Hepatocyte (in vitro differentiated cells): ENCODE measurements at regions not wholly inside any gene's neighbourhood (a gene's known extent, or its start where the extent isn't known, plus 50 kb on each side); places are given as distances from the start of the nearest gene placed in this dataset.

Experiments
- DNase-seq: peaks from one replicate; pipeline ENCODE4 v3.0.0-alpha.2; 2016; ENCODE audit warnings: low spot score
- H2AFZ ChIP-seq: fragments of 200-600 bp; sonication (generic); 2 replicates; pipeline ENCODE4 v1.6.0; 2016; ENCODE audit warnings: antibody characterized with exemption, mild to moderate bottlenecking
- H3K27ac ChIP-seq: fragments of 200-600 bp; sonication (generic); 2 replicates; pipeline ENCODE4 v1.5.1; 2016; ENCODE audit warnings: mild to moderate bottlenecking
- H3K27me3 ChIP-seq: fragments of 200-600 bp; sonication (generic); 2 replicates; pipeline ENCODE4 v1.6.1; 2016
- H3K36me3 ChIP-seq: fragments of 200-600 bp; sonication (generic); replicated peaks from 2 replicates; pipeline ENCODE4 v1.5.1; 2016; ENCODE audit warnings: low read depth; ENCODE audit not compliant: insufficient read depth
- H3K4me1 ChIP-seq: fragments of 200-600 bp; sonication (generic); 2 replicates; pipeline ENCODE4 v1.5.1; 2016; ENCODE audit warnings: mild to moderate bottlenecking, moderate library complexity; ENCODE audit not compliant: insufficient read depth
- H3K4me2 ChIP-seq: fragments of 200-600 bp; sonication (generic); 2 replicates; pipeline ENCODE4 v1.6.0; 2016
- H3K4me3 ChIP-seq: fragments of 200-600 bp; sonication (generic); 2 replicates; pipeline ENCODE4 v1.5.1; 2016; ENCODE audit warnings: mild to moderate bottlenecking
- H3K79me2 ChIP-seq: fragments of 200-600 bp; sonication (generic); 2 replicates; pipeline ENCODE4 v1.6.0; 2017; ENCODE audit warnings: mild to moderate bottlenecking
- H3K9me2 ChIP-seq: fragments of 200-600 bp; sonication (generic); replicated peaks from 2 replicates; pipeline ENCODE4 v1.6.0; 2017; ENCODE audit warnings: mild to moderate bottlenecking; ENCODE audit not compliant: insufficient read depth
- H3K9me3 ChIP-seq: fragments of 200-600 bp; sonication (generic); 2 replicates; pipeline ENCODE4 v1.5.1; 2016; ENCODE audit warnings: low read depth, mild to moderate bottlenecking
- H4K20me1 ChIP-seq: fragments of 200-600 bp; sonication (generic); 2 replicates; pipeline ENCODE4 v1.6.0; 2016; ENCODE audit warnings: mild to moderate bottlenecking; ENCODE audit not compliant: insufficient read depth, poor library complexity, severe bottlenecking
- CTCF ChIP-seq: fragments of 200-600 bp; sonication (generic); IDR thresholded peaks from 2 replicates; pipeline ENCODE4 v1.5.1; 2016; ENCODE audit warnings: antibody characterized with exemption, mild to moderate bottlenecking; ENCODE audit not compliant: poor library complexity
- EZH2 ChIP-seq: fragments of 200-600 bp; sonication (generic); IDR thresholded peaks from 2 replicates; pipeline ENCODE4 v1.6.1; 2016; ENCODE audit warnings: antibody characterized with exemption, mild to moderate bottlenecking, borderline replicate concordance
- EZH2phosphoT487 ChIP-seq: fragments of 200-600 bp; sonication (generic); IDR thresholded peaks from one replicate; pipeline ENCODE4 v1.6.1; 2018; ENCODE audit warnings: antibody characterized with exemption, mild to moderate bottlenecking, low read depth, moderate library complexity; ENCODE audit not compliant: unreplicated experiment, severe bottlenecking
- WGBS: methylation state at CpG from one replicate; pipeline ENCODE4 v1.1.6; 2016; ENCODE audit warnings: low lambda C conversion rate; ENCODE audit errors: missing lambda C conversion rate; 5-methylcytosine and 5-hydroxymethylcytosine counted together

GRCh38 chr4:181083757-181084361 lies 1159.3 kb upstream of the TENM3 start:
- no peak overlapping the region for H2AFZ ChIP-seq
- H3K4me1 ChIP-seq, result no peaks in the 10 kb centered on the region
- no peak overlapping the region for H3K4me2 ChIP-seq
- DNase-seq, result no peak
- 61% methylated on average over 6 of the region's 6 CpGs for WGBS
- H3K9me3 ChIP-seq, result no peaks in the 10 kb centered on the region
- H3K27me3 ChIP-seq, result no peaks in the 10 kb centered on the region
- no peaks in the 10 kb centered on the region for H4K20me1 ChIP-seq
- H3K9me2 ChIP-seq, result no peaks in the 10 kb centered on the region
- H3K36me3 ChIP-seq, result no peaks in the 10 kb centered on the region
- H3K27ac ChIP-seq, result no peak overlapping the region
- TF ChIP-seq EZH2 (no peak), CTCF (no peak), EZH2phosphoT487 (no peak)
- H3K4me3 ChIP-seq, result no peak overlapping the region
- H3K79me2 ChIP-seq, result no peaks in the 10 kb centered on the region

GRCh38 chr4:181085557-181085956 lies 1157.6 kb upstream of the TENM3 start:
- Histone ChIP-seq H4K20me1 (no peaks in the 10 kb centered on the region), H3K4me2 (no peak overlapping the region)

DNA sequence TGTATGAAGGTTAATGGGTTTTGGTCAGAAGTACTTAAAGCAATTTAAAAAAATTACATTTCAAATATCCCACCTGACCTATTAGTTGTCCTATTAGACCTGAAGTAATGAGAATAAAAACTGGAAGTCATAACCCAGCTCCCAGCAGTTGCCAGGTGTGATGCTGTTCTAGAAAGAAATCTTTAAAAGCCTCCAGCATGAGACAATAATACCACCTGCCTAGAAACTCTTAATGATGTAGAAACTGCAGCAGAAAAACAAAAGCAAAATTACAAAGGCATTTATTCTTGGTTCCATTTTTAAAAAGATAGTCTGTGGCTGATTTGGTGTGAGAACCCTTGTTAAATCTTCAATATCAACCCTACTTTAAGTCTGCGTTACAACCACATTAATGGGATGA lies 1137.7 kb upstream of the TENM3 start:
- no peaks in the 10 kb centered on the region for H3K9me2 ChIP-seq
- DNase-seq, result no peak
- no peak overlapping the region for H3K4me2 ChIP-seq
- H2AFZ ChIP-seq, result no peak overlapping the region
- no peak for TF ChIP-seq EZH2
- no peak for TF ChIP-seq CTCF
- TF ChIP-seq EZH2phosphoT487, result no peak
- H3K9me3 ChIP-seq, result no peaks in the 10 kb centered on the region
- no peaks in the 10 kb centered on the region for H3K27me3 ChIP-seq
- no peaks in the 10 kb centered on the region for H3K4me1 ChIP-seq
- no peak overlapping the region for H3K27ac ChIP-seq
- 100% methylated on average over 1 of the region's 1 CpG for WGBS
- H4K20me1 ChIP-seq, result no peaks in the 10 kb centered on the region
- H3K4me3 ChIP-seq, result no peak overlapping the region
- H3K36me3 ChIP-seq, result no peaks in the 10 kb centered on the region
- H3K79me2 ChIP-seq, result no peaks in the 10 kb centered on the region

More at GRCh38 chr4:181085557-181085956, 1157.6 kb upstream of the TENM3 start:
- no peaks in the 10 kb centered on the region for H3K9me2 ChIP-seq
- no peak overlapping the region for H2AFZ ChIP-seq
- 54% methylated on average over 3 of the region's 3 CpGs for WGBS
- H3K4me3 ChIP-seq, result no peak overlapping the region
- H3K27ac ChIP-seq, result no peak overlapping the region
- H3K79me2 ChIP-seq, result no peaks in the 10 kb centered on the region
- no peaks in the 10 kb centered on the region for H3K36me3 ChIP-seq
- TF ChIP-seq EZH2 (no peak), CTCF (no peak), EZH2phosphoT487 (no peak)
- H3K9me3 ChIP-seq, result no peaks in the 10 kb centered on the region
- DNase-seq, result no peak
- no peaks in the 10 kb centered on the region for H3K4me1 ChIP-seq
- no peaks in the 10 kb centered on the region for H3K27me3 ChIP-seq

GRCh38 chr4:181106398-181106797 lies 1136.8 kb upstream of the TENM3 start:
- Histone ChIP-seq H3K27me3 (no peaks in the 10 kb centered on the region), H3K36me3 (no peaks in the 10 kb centered on the region), H3K79me2 (no peaks in the 10 kb centered on the region), H3K4me3 (no peak overlapping the region), H3K4me2 (no peak overlapping the region), H3K4me1 (no peaks in the 10 kb centered on the region), H2AFZ (no peak overlapping the region), H3K9me2 (no peaks in the 10 kb centered on the region), H3K9me3 (no peaks in the 10 kb centered on the region), H3K27ac (no peak overlapping the region), H4K20me1 (no peaks in the 10 kb centered on the region)
- TF ChIP-seq CTCF (no peak), EZH2phosphoT487 (no peak), EZH2 (no peak)
- DNase-seq, result no peak
- WGBS, result 91% methylated on average over 2 of the region's 2 CpGs
